A673 (cell line): ENCODE measurements at regions not wholly inside any gene's neighbourhood (a gene's known extent, or its start where the extent isn't known, plus 50 kb on each side); places are given as distances from the start of the nearest gene placed in this dataset.

ENCODE experiments used
- BruUV-seq: library from RNA; stranded (reverse); fragments of 400-500 nt; replicated peaks from 2 replicates; lab custom pipeline; 2021; lab: Mats Ljungman, UMichigan
- CTCF ChIA-PET: fragments of 300-600 bp; sonication (Branson Sonifier 250); formaldehyde crosslinking; loops from one replicate; lab custom pipeline; 2022; ENCODE audit warnings: antibody characterized with exemption; lab: Charles Lee
- POLR2A ChIA-PET: fragments of 300-600 bp; sonication (Branson Sonifier 250); formaldehyde crosslinking; loops from one replicate; lab custom pipeline; 2022; ENCODE audit warnings: antibody characterized with exemption; ENCODE audit not compliant: low non-redundant PET; lab: Charles Lee
- DNase-seq: peaks from one replicate; pipeline ENCODE4 v3.0.0-alpha.2; 2015; ENCODE audit warnings: low spot score
- H3K27ac ChIP-seq: fragments of 200-600 bp; sonication (generic); 2 replicates; pipeline ENCODE4 v1.5.1; 2016; ENCODE audit warnings: mixed run types, low read depth, mild to moderate bottlenecking, mixed read lengths, antibody characterized with exemption, low read length; ENCODE audit not compliant: poor library complexity, severe bottlenecking
- H3K27me3 ChIP-seq: fragments of 200-600 bp; sonication (generic); replicated peaks from 2 replicates; pipeline ENCODE4 v1.6.1; 2017; ENCODE audit warnings: mixed run types, low read depth, mild to moderate bottlenecking, mixed read lengths, antibody characterized with exemption, low read length; ENCODE audit not compliant: insufficient read depth, poor library complexity
- H3K36me3 ChIP-seq: fragments of 200-600 bp; sonication (generic); 2 replicates; pipeline ENCODE4 v1.6.1; 2016; ENCODE audit warnings: mixed run types, mild to moderate bottlenecking, mixed read lengths, antibody characterized with exemption, low read length; ENCODE audit not compliant: insufficient read depth, poor library complexity, severe bottlenecking
- H3K4me1 ChIP-seq: fragments of 200-600 bp; sonication (generic); 2 replicates; pipeline ENCODE4 v1.6.1; 2017; ENCODE audit warnings: mixed run types, mild to moderate bottlenecking, mixed read lengths, antibody characterized with exemption, low read length; ENCODE audit not compliant: insufficient read depth, poor library complexity, severe bottlenecking
- H3K4me3 ChIP-seq: fragments of 200-600 bp; sonication (generic); 2 replicates; pipeline ENCODE4 v1.5.1; 2016; ENCODE audit warnings: low read depth, mixed run types, mild to moderate bottlenecking, mixed read lengths, low read length; ENCODE audit not compliant: poor library complexity, severe bottlenecking
- H3K9me3 ChIP-seq: fragments of 200-600 bp; sonication (generic); 2 replicates; pipeline ENCODE4 v1.6.1; 2016; ENCODE audit warnings: mixed run types, low read depth, mild to moderate bottlenecking, mixed read lengths, antibody characterized with exemption, low read length; ENCODE audit not compliant: poor library complexity, severe bottlenecking
- EZH2 ChIP-seq: fragments of 200-600 bp; sonication (generic); IDR thresholded peaks from 2 replicates; pipeline ENCODE4 v1.6.1; 2017; ENCODE audit warnings: borderline replicate concordance, low read depth, mild to moderate bottlenecking, mixed read lengths, antibody characterized with exemption, low read length; ENCODE audit not compliant: poor library complexity, severe bottlenecking
- intact Hi-C: fragments of 100-400 bp; cut with micrococcal nuclease; formaldehyde crosslinking; loops from one replicate; pipeline ENCODE4 v1.10.0; 2022; ENCODE audit not compliant: unreplicated experiment
- TF ChIP-seq, protein P1 (sequence below): fragments of 300-800, 200-600 bp; sonication (generic); conservative IDR thresholded peaks from 2 replicates; pipeline ENCODE4 v1.5.1; 2017; ENCODE audit warnings: low read depth, mild to moderate bottlenecking, antibody characterized with exemption, low read length, moderate library complexity, mixed read lengths

DNA sequence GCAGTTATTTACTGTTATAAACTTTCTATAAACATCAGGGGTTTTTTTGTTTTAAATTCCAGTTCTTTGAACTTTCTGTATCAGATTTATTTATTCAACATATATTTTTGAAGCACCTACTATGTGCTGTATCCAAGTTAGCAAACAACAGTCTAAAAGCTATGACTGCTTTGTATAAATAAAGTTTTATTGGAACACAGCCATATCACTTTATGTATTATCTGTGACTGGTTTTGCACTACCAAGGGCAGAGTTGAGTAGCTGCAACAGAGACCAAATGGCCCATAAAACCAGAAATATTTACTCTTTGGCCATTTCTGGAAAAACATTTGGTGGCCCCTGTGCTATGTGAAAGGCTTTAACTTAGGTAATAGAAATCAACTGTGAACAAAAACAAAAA, 110.2 kb upstream of the ERCC4 start:
- Histone ChIP-seq H3K4me1 (no peaks in the 10 kb centered on the region), H3K27me3 (peaks cover 6% of the 10 kb centered on the region), H3K36me3 (no peaks in the 10 kb centered on the region), H3K4me3 (no peak overlapping the region), H3K27ac (no peak overlapping the region), H3K9me3 (no peaks in the 10 kb centered on the region)
- POLR2A ChIA-PET, result no interaction called here
- CTCF ChIA-PET, result no interaction called here
- BruUV-seq, result no TSS peak
- TF ChIP-seq, protein P1, sequence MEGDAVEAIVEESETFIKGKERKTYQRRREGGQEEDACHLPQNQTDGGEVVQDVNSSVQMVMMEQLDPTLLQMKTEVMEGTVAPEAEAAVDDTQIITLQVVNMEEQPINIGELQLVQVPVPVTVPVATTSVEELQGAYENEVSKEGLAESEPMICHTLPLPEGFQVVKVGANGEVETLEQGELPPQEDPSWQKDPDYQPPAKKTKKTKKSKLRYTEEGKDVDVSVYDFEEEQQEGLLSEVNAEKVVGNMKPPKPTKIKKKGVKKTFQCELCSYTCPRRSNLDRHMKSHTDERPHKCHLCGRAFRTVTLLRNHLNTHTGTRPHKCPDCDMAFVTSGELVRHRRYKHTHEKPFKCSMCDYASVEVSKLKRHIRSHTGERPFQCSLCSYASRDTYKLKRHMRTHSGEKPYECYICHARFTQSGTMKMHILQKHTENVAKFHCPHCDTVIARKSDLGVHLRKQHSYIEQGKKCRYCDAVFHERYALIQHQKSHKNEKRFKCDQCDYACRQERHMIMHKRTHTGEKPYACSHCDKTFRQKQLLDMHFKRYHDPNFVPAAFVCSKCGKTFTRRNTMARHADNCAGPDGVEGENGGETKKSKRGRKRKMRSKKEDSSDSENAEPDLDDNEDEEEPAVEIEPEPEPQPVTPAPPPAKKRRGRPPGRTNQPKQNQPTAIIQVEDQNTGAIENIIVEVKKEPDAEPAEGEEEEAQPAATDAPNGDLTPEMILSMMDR, result no peak
- TF ChIP-seq EZH2, result no peak
- intact Hi-C loops, result no loop called here
- no peak for DNase-seq

DNA sequence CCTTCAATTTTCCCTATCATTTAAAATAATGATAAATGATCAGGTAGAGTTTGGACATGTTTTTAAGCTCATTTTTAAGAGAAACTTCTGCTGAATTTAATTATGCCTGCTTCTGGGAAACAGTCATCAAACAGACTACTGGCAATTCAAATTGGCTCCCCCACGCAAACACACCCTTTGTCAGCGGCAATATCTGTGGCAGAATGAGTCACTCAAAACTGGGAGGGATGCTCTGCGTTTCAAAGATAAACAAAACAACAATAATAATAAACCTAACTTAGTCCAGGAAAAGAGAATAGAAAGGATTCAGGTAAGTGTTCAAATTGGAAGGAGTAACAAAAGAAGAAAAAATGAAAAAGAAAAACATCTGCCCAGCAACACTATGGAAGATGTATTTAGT, 108.1 kb upstream of the ERCC4 start:
- CTCF ChIA-PET, result no interaction called here

DNA sequence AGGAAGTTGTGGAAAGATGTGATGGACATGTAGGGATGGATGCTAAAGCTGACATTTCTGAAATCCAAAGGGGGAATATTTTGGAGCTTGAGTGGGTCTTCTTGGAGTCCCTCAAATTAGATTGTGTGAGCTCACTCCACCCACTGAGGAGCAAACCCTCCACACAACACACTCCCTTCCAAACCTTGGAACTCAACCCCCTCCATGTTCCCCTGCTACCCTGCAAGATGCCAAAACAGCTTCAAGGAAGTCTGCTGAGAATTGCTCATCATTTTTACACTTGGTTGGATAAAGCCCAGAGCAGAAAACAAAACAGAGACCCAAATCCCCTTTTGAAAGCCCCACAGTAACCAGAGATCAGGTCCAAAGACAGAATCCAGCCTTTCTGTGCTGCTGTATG, 103.3 kb upstream of the ERCC4 start:
- CTCF ChIA-PET, result interaction anchor here (0.7 kb wide), 1 partner anchor 22 kb away, joined by 4 read pairs; no protein-coding TSS in a partner anchor
- Histone ChIP-seq H3K27ac (no peak overlapping the region), H3K36me3 (no peaks in the 10 kb centered on the region), H3K27me3 (peaks cover 16% of the 10 kb centered on the region), H3K4me1 (no peaks in the 10 kb centered on the region), H3K4me3 (no peak overlapping the region), H3K9me3 (no peaks in the 10 kb centered on the region)
- no peak for DNase-seq
- intact Hi-C loops, result no loop called here
- TF ChIP-seq, protein P1, result no peak
- TF ChIP-seq EZH2, result no peak
- BruUV-seq, result no TSS peak
- POLR2A ChIA-PET, result no interaction called here

More for the DNA sequence above, 108.1 kb upstream of the ERCC4 start:
- no peak for DNase-seq
- H3K36me3 ChIP-seq, result no peaks in the 10 kb centered on the region
- BruUV-seq, result no TSS peak
- TF ChIP-seq, protein P1, result no peak
- TF ChIP-seq EZH2, result no peak
- POLR2A ChIA-PET, result no interaction called here
- H3K27ac ChIP-seq, result no peak overlapping the region
- peaks cover 7% of the 10 kb centered on the region for H3K27me3 ChIP-seq
- no peaks in the 10 kb centered on the region for H3K9me3 ChIP-seq
- no peak overlapping the region for H3K4me3 ChIP-seq
- no peaks in the 10 kb centered on the region for H3K4me1 ChIP-seq
- intact Hi-C loops, result no loop called here
